H9 (cell line): ENCODE measurements at regions not wholly inside any gene's neighbourhood (a gene's known extent, or its start where the extent isn't known, plus 50 kb on each side); places are given as distances from the start of the nearest gene placed in this dataset.

Experiments
- DNase-seq: peaks from one replicate; pipeline ENCODE4 v3.0.0-alpha.2; 2017
- H2AFZ ChIP-seq: one replicate; pipeline ENCODE4 v1.6.1; 2013; ENCODE audit warnings: mild to moderate bottlenecking, low read length, control low read depth, moderate library complexity
- H2AK5ac ChIP-seq: 2 replicates; pipeline ENCODE4 v1.6.1; 2013; ENCODE audit warnings: low read length, control low read depth, mixed read lengths; ENCODE audit not compliant: insufficient read length
- H2BK120ac ChIP-seq: one replicate; pipeline ENCODE4 v1.6.1; 2013; ENCODE audit warnings: low read depth, mild to moderate bottlenecking, low read length, control low read depth, inconsistent platforms; ENCODE audit not compliant: poor library complexity, severe bottlenecking
- H2BK12ac ChIP-seq: 2 replicates; pipeline ENCODE4 v1.6.1; 2013; ENCODE audit warnings: low read length, control low read depth, mixed read lengths, low read depth; ENCODE audit not compliant: insufficient read length
- H2BK15ac ChIP-seq: 2 replicates; pipeline ENCODE4 v1.6.1; 2013; ENCODE audit warnings: low read depth, low read length, control low read depth
- H2BK20ac ChIP-seq: one replicate; pipeline ENCODE4 v1.6.1; 2013; ENCODE audit warnings: low read depth, mild to moderate bottlenecking, low read length, control low read depth, inconsistent platforms; ENCODE audit not compliant: poor library complexity, severe bottlenecking
- H2BK5ac ChIP-seq: 2 replicates; pipeline ENCODE4 v1.6.1; 2013; ENCODE audit warnings: low read length, control low read depth, mixed read lengths; ENCODE audit not compliant: insufficient read length
- H3K14ac ChIP-seq: 2 replicates; pipeline ENCODE4 v1.6.1; 2013; ENCODE audit warnings: low read length, control low read depth; ENCODE audit not compliant: insufficient read depth
- H3K18ac ChIP-seq: 2 replicates; pipeline ENCODE4 v1.6.1; 2013; ENCODE audit warnings: low read depth, mild to moderate bottlenecking, mixed read lengths, low read length, control low read depth; ENCODE audit not compliant: insufficient read length
- H3K23ac ChIP-seq: 2 replicates; pipeline ENCODE4 v1.6.1; 2013; ENCODE audit warnings: low read length, control low read depth, mixed read lengths, low read depth; ENCODE audit not compliant: insufficient read length
- H3K23me2 ChIP-seq: 2 replicates; pipeline ENCODE4 v1.6.1; 2013; ENCODE audit warnings: low read depth, mild to moderate bottlenecking, mixed read lengths, low read length, control low read depth; ENCODE audit not compliant: insufficient read length, poor library complexity, severe bottlenecking
- H3K27ac ChIP-seq: 2 replicates; pipeline ENCODE4 v1.5.1; 2013; ENCODE audit warnings: low read length, control low read depth, mixed read lengths, low read depth; ENCODE audit not compliant: insufficient read length
- H3K27me3 ChIP-seq: 2 replicates; pipeline ENCODE4 v1.6.1; 2013; ENCODE audit warnings: low read length, control low read depth, inconsistent platforms; ENCODE audit not compliant: insufficient read depth
- H3K4ac ChIP-seq: 2 replicates; pipeline ENCODE4 v1.6.1; 2013; ENCODE audit warnings: low read depth, mild to moderate bottlenecking, control low read depth, inconsistent platforms, low read length, moderate library complexity
- H3K4me1 ChIP-seq: 2 replicates; pipeline ENCODE4 v1.6.1; 2013; ENCODE audit warnings: low read length, control low read depth, inconsistent platforms; ENCODE audit not compliant: insufficient read depth
- H3K4me2 ChIP-seq: 2 replicates; pipeline ENCODE4 v1.6.1; 2013; ENCODE audit warnings: low read length, control low read depth, mixed read lengths; ENCODE audit not compliant: insufficient read length, insufficient read depth
- H3K56ac ChIP-seq: 2 replicates; pipeline ENCODE4 v1.6.1; 2013; ENCODE audit warnings: low read depth, mild to moderate bottlenecking, mixed read lengths, low read length, control low read depth; ENCODE audit not compliant: insufficient read length
- H3K79me1 ChIP-seq: 2 replicates; pipeline ENCODE4 v1.6.1; 2013; ENCODE audit warnings: low read depth, mild to moderate bottlenecking, moderate library complexity, low read length, control low read depth, inconsistent platforms; ENCODE audit not compliant: insufficient read depth, poor library complexity, severe bottlenecking
- H3K79me2 ChIP-seq: 2 replicates; pipeline ENCODE4 v1.6.1; 2013; ENCODE audit warnings: low read length, control low read depth, inconsistent platforms; ENCODE audit not compliant: insufficient read depth
- H3K9ac ChIP-seq: 2 replicates; pipeline ENCODE4 v1.6.1; 2013; ENCODE audit warnings: low read length, control low read depth, mixed read lengths; ENCODE audit not compliant: insufficient read length; ENCODE audit errors: extremely low read depth
- H3K9me3 ChIP-seq: one replicate; pipeline ENCODE4 v1.6.1; 2013; ENCODE audit warnings: low read depth, low read length, inconsistent platforms; ENCODE audit not compliant: control insufficient read depth
- H3T11ph ChIP-seq: one replicate; pipeline ENCODE4 v1.6.1; 2013; ENCODE audit warnings: mild to moderate bottlenecking, low read length, control low read depth, inconsistent platforms
- H4K20me1 ChIP-seq: one replicate; pipeline ENCODE4 v1.6.1; 2013; ENCODE audit not compliant: control insufficient read depth, insufficient read length, insufficient read depth
- H4K5ac ChIP-seq: 2 replicates; pipeline ENCODE4 v1.6.1; 2013; ENCODE audit warnings: low read depth, mild to moderate bottlenecking, mixed read lengths, low read length, control low read depth; ENCODE audit not compliant: insufficient read length
- H4K8ac ChIP-seq: replicated peaks from 2 replicates; pipeline ENCODE4 v1.6.1; 2013; ENCODE audit warnings: low read length, control low read depth, mixed read lengths, low read depth; ENCODE audit not compliant: insufficient read length
- H4K91ac ChIP-seq: 2 replicates; pipeline ENCODE4 v1.6.1; 2013; ENCODE audit warnings: low read depth, mild to moderate bottlenecking, moderate library complexity, mixed read lengths, low read length, control low read depth; ENCODE audit not compliant: insufficient read length
- H3K27ac Mint-ChIP-seq, 3 experiments: 2 replicates in 2 of 3; 3 replicates in 1 of 3; pipeline ENCODE4 v1.8.0; 2020 to 2021; ENCODE audit warnings: mixed read lengths in 3 of 3, mild to moderate bottlenecking in 1 of 3, moderate library complexity in 1 of 3
- H3K27me3 Mint-ChIP-seq: 2 replicates; pipeline ENCODE4 v1.8.0; 2021; ENCODE audit warnings: low read depth, mild to moderate bottlenecking, moderate library complexity, mixed read lengths
- H3K36me3 Mint-ChIP-seq, 3 experiments: 2 replicates in 2 of 3; 3 replicates in 1 of 3; pipeline ENCODE4 v1.8.0; 2020 to 2021; ENCODE audit warnings: low read depth in 3 of 3, mixed read lengths in 3 of 3; ENCODE audit not compliant: insufficient read depth in 1 of 3
- H3K4me1 Mint-ChIP-seq, 2 experiments: 2 replicates each; pipeline ENCODE4 v1.8.0; 2020; ENCODE audit warnings: mixed read lengths in 2 of 2
- H3K4me3 Mint-ChIP-seq, 2 experiments: 2 replicates in 1 of 2; 3 replicates in 1 of 2; pipeline ENCODE4 v1.8.0; 2020 to 2021; ENCODE audit warnings: mild to moderate bottlenecking in 2 of 2, mixed read lengths in 2 of 2, moderate library complexity in 1 of 2
- H3K9me3 Mint-ChIP-seq, 2 experiments: 2 replicates in 1 of 2; 3 replicates in 1 of 2; pipeline ENCODE4 v1.8.0; 2020; ENCODE audit warnings: mild to moderate bottlenecking in 2 of 2, mixed read lengths in 2 of 2, moderate library complexity in 1 of 2
- CTCF ChIP-seq: fragments of 200-600 bp; sonication (generic); conservative IDR thresholded peaks from 3 replicates; pipeline ENCODE4 v1.8.0; 2021; ENCODE audit warnings: antibody characterized with exemption, mild to moderate bottlenecking
- WGBS: extraction: QIAGEN DNeasy Blood & Tissue Kit; methylation state at CpG from one replicate; pipeline ENCODE4 v1.1.7; 2013; ENCODE audit warnings: missing lambda C conversion rate, low lambda C conversion rate, mixed read lengths; ENCODE audit not compliant: insufficient read length; ENCODE audit errors: extremely low coverage; 5-methylcytosine and 5-hydroxymethylcytosine counted together

- Histone ChIP-seq H4K91ac (no peak overlapping the region), H3K27me3 (no peaks in the 10 kb centered on the region), H3K79me1 (no peaks in the 10 kb centered on the region), H2BK15ac (no peak overlapping the region), H3K9ac (no peak overlapping the region), H3K27ac (no peak overlapping the region), H3K79me2 (no peaks in the 10 kb centered on the region), H4K5ac (no peak overlapping the region), H2BK12ac (no peak overlapping the region), H4K20me1 (no peaks in the 10 kb centered on the region), H3K4ac (no peak overlapping the region), H2AFZ (no peak overlapping the region), H2BK5ac (no peak overlapping the region), H3K18ac (no peak overlapping the region), H2BK120ac (no peak overlapping the region), H3T11ph (no peak overlapping the region), H3K56ac (no peak overlapping the region), H3K23ac (no peak overlapping the region), H4K8ac (no peak overlapping the region), H3K9me3 (no peaks in the 10 kb centered on the region), H2AK5ac (no peak overlapping the region), H3K14ac (no peak overlapping the region), H2BK20ac (no peak overlapping the region), H3K4me1 (peaks cover 4% of the 10 kb centered on the region; the same call in 1 of the 2 replicates), H3K23me2 (no peaks in the 10 kb centered on the region), H3K4me2 (no peak overlapping the region)
- no peak for TF ChIP-seq CTCF
- H3K9me3 Mint-ChIP-seq = no peaks in the 10 kb centered on the region
- no peak overlapping the region for H3K4me3 Mint-ChIP-seq
- H3K27me3 Mint-ChIP-seq = no peaks in the 10 kb centered on the region
- H3K36me3 Mint-ChIP-seq = no peaks in the 10 kb centered on the region
- DNase-seq = no peak
- WGBS = no CpG with 5 or more reads among the region's 4 CpGs
- H3K4me1 Mint-ChIP-seq = peaks cover 16 to 19% of the 10 kb centered on the region in 2 experiments
- no peak overlapping the region for H3K27ac Mint-ChIP-seq
Observed at GRCh38 chr1:193543259-193543658, 356.8 kb upstream of the B3GALT2 start.
